ENCODE measurements at regions not wholly inside any gene's neighbourhood (a gene's known extent, or its start where the extent isn't known, plus 50 kb on each side); places are given as distances from the start of the nearest gene placed in this dataset.

- DNase-seq (ENCODE audit: low spot score) = no peak
These were observed 356.4 kb downstream of the FOXG1 start for GRCh38 chr14:29123017-29123416.

- DNase-seq (ENCODE audit: low spot score) = no peak
These were observed 359.8 kb downstream of the FOXG1 start for GRCh38 chr14:29126361-29126760.

GRCh38 chr14:29126865-29127264, 360.3 kb downstream of the FOXG1 start:
- no peak for DNase-seq (ENCODE audit: low spot score)

- no peak for DNase-seq (ENCODE audit: low spot score)
These were observed 373.4 kb downstream of the FOXG1 start for GRCh38 chr14:29140016-29140415.

- DNase-seq (ENCODE audit: low spot score) = peak; percentile 50
These were observed 378.0 kb downstream of the FOXG1 start for GRCh38 chr14:29144621-29145020.

GRCh38 chr14:29148221-29148620, 381.6 kb downstream of the FOXG1 start:
- DNase-seq (ENCODE audit: low spot score) = no peak

- DNase-seq (ENCODE audit: low spot score) = no peak
These were observed 383.2 kb downstream of the FOXG1 start for GRCh38 chr14:29149798-29150197.

- DNase-seq (ENCODE audit: low spot score) = no peak
These were observed 384.1 kb downstream of the FOXG1 start for GRCh38 chr14:29150659-29151058.

GRCh38 chr14:29156096-29156495, 389.5 kb downstream of the FOXG1 start:
- DNase-seq (ENCODE audit: low spot score) = no peak

- DNase-seq (ENCODE audit: low spot score) = no peak
These were observed 395.0 kb downstream of the FOXG1 start for GRCh38 chr14:29161593-29161992.

- no peak for DNase-seq (ENCODE audit: low spot score)
These were observed 396.5 kb downstream of the FOXG1 start for GRCh38 chr14:29163109-29163508.

- DNase-seq (ENCODE audit: low spot score) = no peak
These were observed 398.8 kb downstream of the FOXG1 start for GRCh38 chr14:29165431-29165830.

GRCh38 chr14:29166507-29166906, 399.9 kb downstream of the FOXG1 start:
- DNase-seq (ENCODE audit: low spot score) = no peak

GRCh38 chr14:29168149-29168548, 401.6 kb downstream of the FOXG1 start:
- DNase-seq (ENCODE audit: low spot score) = no peak

- no peak for DNase-seq (ENCODE audit: low spot score)
These were observed 402.8 kb downstream of the FOXG1 start for GRCh38 chr14:29169408-29169807.

GRCh38 chr14:29175706-29176105, 409.1 kb downstream of the FOXG1 start:
- DNase-seq (ENCODE audit: low spot score) = no peak

- no peak for DNase-seq (ENCODE audit: low spot score)
These were observed 410.3 kb downstream of the FOXG1 start for GRCh38 chr14:29176876-29177275.

GRCh38 chr14:29178971-29179370, 412.4 kb downstream of the FOXG1 start:
- no peak for DNase-seq (ENCODE audit: low spot score)

GRCh38 chr14:29191092-29191491, 424.5 kb downstream of the FOXG1 start:
- DNase-seq (ENCODE audit: low spot score) = no peak

GRCh38 chr14:29197557-29197956, 431.0 kb downstream of the FOXG1 start:
- no peak for DNase-seq (ENCODE audit: low spot score)

GRCh38 chr14:29205658-29206057, 439.1 kb downstream of the FOXG1 start:
- no peak for DNase-seq (ENCODE audit: low spot score)

GRCh38 chr14:29215853-29216252, 449.3 kb downstream of the FOXG1 start:
- DNase-seq (ENCODE audit: low spot score) = no peak

- no peak for DNase-seq (ENCODE audit: low spot score)
These were observed 450.0 kb downstream of the FOXG1 start for GRCh38 chr14:29216268-29217232.
